T1000 (cell line): ENCODE measurements at regions not wholly inside any gene's neighbourhood (a gene's known extent, or its start where the extent isn't known, plus 50 kb on each side); places are given as distances from the start of the nearest gene placed in this dataset.
A peak's percentile ranks its signal among the peaks of the same experiment; 100 is the strongest.

Experiments used
- DNase-seq: peaks from one replicate; lab custom pipeline; 2025; ENCODE audit warnings: mixed read lengths; lab: John Stamatoyannopoulos, UW

GRCh38 chr12:67909091-67909531 lies 80.1 kb upstream of the IFNG-AS1 start:
- peak; percentile 11 for DNase-seq

DNA sequence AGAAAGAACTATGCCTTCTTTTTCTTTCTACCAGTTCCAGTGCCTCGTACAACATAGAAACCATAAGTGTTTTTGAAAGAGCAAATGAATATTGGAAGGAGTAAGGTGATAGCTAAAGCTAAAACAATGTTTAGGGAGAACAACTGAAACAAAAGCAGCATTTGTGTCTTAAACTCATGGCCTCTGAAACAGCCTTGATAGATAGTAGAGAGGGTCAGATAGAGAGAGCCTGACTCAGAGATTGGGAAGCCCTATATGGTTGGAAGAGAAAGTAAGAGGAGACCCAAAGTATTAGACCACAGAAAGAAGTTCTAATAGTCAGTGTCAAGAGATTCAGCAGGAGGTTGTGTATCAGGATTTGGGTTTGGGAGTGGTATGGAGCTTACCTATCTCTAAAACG lies 79.6 kb upstream of the IFNG-AS1 start:
- DNase-seq: no peak

- peak; percentile 43 for DNase-seq
Measured at GRCh38 chr12:67910360-67911274, 78.6 kb upstream of the IFNG-AS1 start.

DNA sequence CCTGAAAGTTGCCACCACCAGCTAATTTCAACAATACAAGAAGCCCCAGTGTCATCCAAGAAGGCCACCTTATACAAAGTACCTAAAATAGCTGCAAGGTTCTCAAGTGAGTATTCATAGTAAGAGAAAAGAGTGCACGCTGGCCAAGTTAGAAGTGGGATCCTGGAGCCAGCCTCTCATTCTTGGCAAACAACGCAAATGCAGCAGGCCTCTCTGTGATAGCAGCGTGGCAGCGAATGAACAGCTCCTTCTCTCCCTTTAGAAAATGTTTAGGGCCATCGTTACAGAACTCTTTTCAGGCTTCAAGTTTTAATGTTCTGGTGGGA lies 78.0 kb upstream of the IFNG-AS1 start:
- DNase-seq: no peak

DNA sequence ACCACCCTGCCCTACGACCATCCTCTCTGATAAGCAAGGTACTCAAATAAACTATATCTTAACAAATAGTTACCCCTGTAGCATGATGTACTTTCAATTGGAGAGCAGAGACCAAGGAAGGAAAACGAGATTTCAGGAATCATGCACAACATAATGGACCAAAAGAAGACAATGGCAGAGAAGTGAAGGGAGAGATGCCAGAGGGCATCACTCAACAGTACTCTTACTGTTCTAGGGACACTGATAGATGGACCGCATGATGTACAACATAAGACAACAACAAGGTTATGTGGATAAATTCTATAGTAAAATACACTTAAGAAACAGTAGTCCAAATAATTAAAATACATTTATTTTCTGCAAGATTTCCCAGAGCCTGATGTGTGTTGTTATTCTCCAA lies 77.5 kb upstream of the IFNG-AS1 start:
- no peak for DNase-seq

- DNase-seq: no peak
Measured at GRCh38 chr12:67915335-67915851, 73.9 kb upstream of the IFNG-AS1 start.

- DNase-seq: no peak
Measured at GRCh38 chr12:67916266-67916970, 72.8 kb upstream of the IFNG-AS1 start.

GRCh38 chr12:67917811-67918210 lies 71.4 kb upstream of the IFNG-AS1 start:
- no peak for DNase-seq

GRCh38 chr12:67918441-67918840 lies 70.8 kb upstream of the IFNG-AS1 start:
- no peak for DNase-seq

DNA sequence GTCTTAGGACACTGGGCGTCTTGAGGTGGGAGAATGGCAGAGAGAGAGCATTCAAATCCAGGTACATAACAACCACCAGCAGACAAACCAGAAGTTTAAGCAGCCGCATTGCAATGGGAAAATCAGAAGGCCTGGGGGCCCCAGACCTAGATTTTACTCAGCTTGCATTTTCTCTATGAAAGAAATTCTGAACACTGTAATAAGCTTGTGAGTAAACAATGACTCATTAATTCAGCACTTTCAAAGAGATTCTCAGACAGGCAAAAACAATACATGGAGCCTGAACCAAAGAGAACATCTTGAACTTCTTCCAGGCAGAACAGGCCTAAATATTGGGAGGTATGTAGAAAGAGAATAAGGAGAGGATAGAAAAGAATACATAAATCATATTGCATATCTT lies 69.8 kb upstream of the IFNG-AS1 start:
- peak; percentile 16 for DNase-seq

DNA sequence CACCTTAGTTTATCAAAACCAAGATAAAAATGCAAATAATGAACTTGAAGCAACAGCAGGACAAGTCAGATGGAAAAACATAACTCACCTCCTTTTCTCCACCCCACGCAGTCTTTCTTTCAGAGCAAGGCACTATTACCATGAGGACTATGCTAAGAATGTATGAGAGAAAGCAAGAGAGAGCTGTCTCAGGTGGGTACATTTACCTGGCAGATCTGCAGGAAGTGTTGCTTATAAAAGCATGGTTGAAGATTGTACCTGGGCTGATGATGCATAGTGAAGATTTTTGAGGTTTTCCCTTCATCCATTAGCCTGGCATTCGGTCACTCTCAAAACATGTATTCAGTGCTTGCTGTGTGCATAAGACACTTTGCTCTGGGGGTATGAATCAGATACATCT lies 68.8 kb upstream of the IFNG-AS1 start:
- DNase-seq: no peak

- DNase-seq: no peak
Measured at GRCh38 chr12:67921286-67921685, 68.0 kb upstream of the IFNG-AS1 start.

DNA sequence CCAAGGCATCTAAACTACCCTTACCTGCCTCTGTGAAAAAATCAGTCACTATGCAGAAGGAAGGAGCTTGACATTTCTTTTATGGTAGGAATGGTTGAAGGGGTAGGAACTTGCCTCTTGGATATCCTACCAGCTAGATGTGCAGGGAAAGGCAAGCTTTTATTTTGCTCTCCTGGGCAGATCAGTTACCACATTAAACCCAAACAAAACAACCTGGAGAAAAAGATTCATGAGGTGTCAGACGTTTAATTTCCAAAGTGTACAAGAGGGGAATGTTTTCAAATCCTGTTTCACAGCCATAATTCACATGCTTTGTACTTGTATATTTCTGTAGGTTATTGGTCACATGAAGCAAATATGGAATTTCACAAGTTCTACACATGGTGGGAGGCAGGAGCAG lies 67.0 kb upstream of the IFNG-AS1 start:
- no peak for DNase-seq

DNA sequence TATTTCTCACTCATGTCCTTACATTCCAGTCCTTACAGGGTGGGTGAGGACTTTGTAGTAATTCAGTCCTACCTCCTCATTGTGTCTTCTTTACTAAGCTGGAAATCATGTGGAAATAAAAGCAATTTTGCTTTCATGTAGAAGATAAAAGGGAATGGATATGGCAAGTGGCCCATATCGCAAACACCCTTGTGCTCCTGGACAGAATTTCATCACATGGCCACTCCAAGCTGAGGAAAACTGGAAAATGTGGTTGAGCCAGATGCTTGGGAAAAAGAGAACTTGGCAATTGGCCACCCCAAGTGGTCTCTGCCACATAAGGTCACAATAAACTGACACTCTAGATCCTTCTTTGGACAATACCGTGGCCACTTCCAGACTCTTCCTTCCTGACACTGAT lies 64.2 kb upstream of the IFNG-AS1 start:
- DNase-seq: peak; percentile 6

- no peak for DNase-seq
Measured at GRCh38 chr12:67925552-67925951, 63.7 kb upstream of the IFNG-AS1 start.

- DNase-seq: no peak
Measured at GRCh38 chr12:67926063-67926462, 63.2 kb upstream of the IFNG-AS1 start.

- DNase-seq: no peak
Measured at GRCh38 chr12:67927324-67927723, 61.9 kb upstream of the IFNG-AS1 start.

- DNase-seq: no peak
Measured at GRCh38 chr12:67927815-67928214, 61.4 kb upstream of the IFNG-AS1 start.

GRCh38 chr12:67928621-67929383 lies 60.4 kb upstream of the IFNG-AS1 start:
- DNase-seq: no peak

GRCh38 chr12:67929384-67929772 lies 59.9 kb upstream of the IFNG-AS1 start:
- DNase-seq: no peak

- no peak for DNase-seq
Measured at GRCh38 chr12:67937822-67938221, 51.4 kb upstream of the IFNG-AS1 start.
